Mesothelial cell of epicardium (in vitro differentiated cells): ENCODE measurements at regions not wholly inside any gene's neighbourhood (a gene's known extent, or its start where the extent isn't known, plus 50 kb on each side); places are given as distances from the start of the nearest gene placed in this dataset.

Experiments used
- DNase-seq, 2 experiments: peaks; one replicate each; pipeline ENCODE4 v3.0.0; 2021; ENCODE audit warnings: low spot score in 2 of 2; ENCODE audit not compliant: unreplicated experiment in 2 of 2
- H3K27ac Mint-ChIP-seq: 2 replicates; pipeline ENCODE4 v1.8.0; 2021; ENCODE audit warnings: mixed read lengths
- H3K27me3 Mint-ChIP-seq: 2 replicates; pipeline ENCODE4 v1.8.0; 2021; ENCODE audit warnings: low read depth, mixed read lengths
- H3K36me3 Mint-ChIP-seq: 2 replicates; pipeline ENCODE4 v1.8.0; 2021; ENCODE audit warnings: mixed read lengths
- H3K4me1 Mint-ChIP-seq: 2 replicates; pipeline ENCODE4 v1.8.0; 2021; ENCODE audit warnings: mixed read lengths
- H3K4me3 Mint-ChIP-seq: 2 replicates; pipeline ENCODE4 v1.8.0; 2021; ENCODE audit warnings: mild to moderate bottlenecking, moderate library complexity, mixed read lengths
- H3K9me3 Mint-ChIP-seq: 2 replicates; pipeline ENCODE4 v1.8.0; 2021; ENCODE audit warnings: mixed read lengths
- CTCF ChIP-seq: fragments of 200-600 bp; sonication (generic); IDR thresholded peaks from one replicate; pipeline ENCODE4 v1.5.0; 2021; ENCODE audit warnings: antibody characterized with exemption; ENCODE audit not compliant: unreplicated experiment

GRCh38 chr18:72634500-72634899, 90.4 kb upstream of the CBLN2 start:
- DNase-seq, result no peak
- H3K9me3 Mint-ChIP-seq, result no peaks in the 10 kb centered on the region
- no peaks in the 10 kb centered on the region for H3K4me1 Mint-ChIP-seq
- peaks cover 7% of the 10 kb centered on the region for H3K27me3 Mint-ChIP-seq
- TF ChIP-seq CTCF, result no peak
- no peaks in the 10 kb centered on the region for H3K36me3 Mint-ChIP-seq
- no peak overlapping the region for H3K27ac Mint-ChIP-seq
- no peak overlapping the region for H3K4me3 Mint-ChIP-seq

GRCh38 chr18:72630991-72631390, 86.8 kb upstream of the CBLN2 start:
- H3K27me3 Mint-ChIP-seq, result peaks cover 2% of the 10 kb centered on the region

GRCh38 chr18:72623444-72623843, 79.3 kb upstream of the CBLN2 start:
- Mint-ChIP-seq H3K27me3 (peaks cover 7% of the 10 kb centered on the region), H3K9me3 (peaks cover 5% of the 10 kb centered on the region), H3K4me3 (no peak overlapping the region), H3K4me1 (no peaks in the 10 kb centered on the region), H3K36me3 (no peaks in the 10 kb centered on the region), H3K27ac (no peak overlapping the region)
- no peak for DNase-seq
- no peak for TF ChIP-seq CTCF

More at GRCh38 chr18:72630991-72631390, 86.8 kb upstream of the CBLN2 start:
- H3K36me3 Mint-ChIP-seq, result no peaks in the 10 kb centered on the region
- DNase-seq, result no peak
- no peak overlapping the region for H3K27ac Mint-ChIP-seq
- H3K4me3 Mint-ChIP-seq, result no peak overlapping the region
- no peak for TF ChIP-seq CTCF
- no peaks in the 10 kb centered on the region for H3K9me3 Mint-ChIP-seq
- H3K4me1 Mint-ChIP-seq, result no peaks in the 10 kb centered on the region

GRCh38 chr18:72613534-72613930, 69.4 kb upstream of the CBLN2 start:
- Mint-ChIP-seq H3K4me3 (no peak overlapping the region), H3K4me1 (no peaks in the 10 kb centered on the region), H3K9me3 (peaks cover 4% of the 10 kb centered on the region), H3K36me3 (no peaks in the 10 kb centered on the region), H3K27me3 (peaks cover 2% of the 10 kb centered on the region), H3K27ac (no peak overlapping the region)
- TF ChIP-seq CTCF, result no peak
- no peak for DNase-seq

GRCh38 chr18:72612894-72613533, 68.9 kb upstream of the CBLN2 start:
- Mint-ChIP-seq H3K4me3 (no peak overlapping the region), H3K27ac (no peak overlapping the region), H3K27me3 (peaks cover 6% of the 10 kb centered on the region), H3K4me1 (no peaks in the 10 kb centered on the region), H3K9me3 (peaks cover 4% of the 10 kb centered on the region), H3K36me3 (no peaks in the 10 kb centered on the region)
- no peak for DNase-seq
- TF ChIP-seq CTCF, result no peak

- H3K27me3 Mint-ChIP-seq, result peaks cover 6% of the 10 kb centered on the region
- H3K4me3 Mint-ChIP-seq, result no peak overlapping the region
- no peak overlapping the region for H3K27ac Mint-ChIP-seq
- H3K36me3 Mint-ChIP-seq, result no peaks in the 10 kb centered on the region
- no peak for DNase-seq
- H3K4me1 Mint-ChIP-seq, result no peaks in the 10 kb centered on the region
- no peaks in the 10 kb centered on the region for H3K9me3 Mint-ChIP-seq
- TF ChIP-seq CTCF, result no peak
These were observed 61.2 kb upstream of the CBLN2 start for GRCh38 chr18:72605376-72605775.
